ENCODE measurements at regions not wholly inside any gene's neighbourhood (a gene's known extent, or its start where the extent isn't known, plus 50 kb on each side); places are given as distances from the start of the nearest gene placed in this dataset.
A peak's percentile ranks its signal among the peaks of the same experiment; 100 is the strongest.
"Not testable (repeated sequence)": the region's sequence is repeated elsewhere in the genome, so short reads cannot be mapped to it uniquely, and the experiment has no call there.

- no peak for DNase-seq (ENCODE audit: low spot score)
These were observed 855.2 kb upstream of the ADGRL3 start for GRCh38 chr4:60344908-60345307.

- no peak for DNase-seq (ENCODE audit: low spot score)
These were observed 854.7 kb upstream of the ADGRL3 start for GRCh38 chr4:60345392-60345791.

GRCh38 chr4:60359746-60360367 is 840.3 kb upstream of the ADGRL3 start:
- no peak for DNase-seq (ENCODE audit: low spot score)

GRCh38 chr4:60365176-60365575 is 835.0 kb upstream of the ADGRL3 start:
- no peak for DNase-seq (ENCODE audit: low spot score)

GRCh38 chr4:60366661-60367060 is 833.5 kb upstream of the ADGRL3 start:
- no peak for DNase-seq (ENCODE audit: low spot score)

GRCh38 chr4:60368986-60369385 is 831.1 kb upstream of the ADGRL3 start:
- no peak for DNase-seq (ENCODE audit: low spot score)

- no peak for DNase-seq (ENCODE audit: low spot score)
These were observed 822.1 kb upstream of the ADGRL3 start for GRCh38 chr4:60378010-60378409.

GRCh38 chr4:60384516-60384915 is 815.6 kb upstream of the ADGRL3 start:
- peak; percentile 41 for DNase-seq (ENCODE audit: low spot score)

GRCh38 chr4:60389633-60390032 is 810.5 kb upstream of the ADGRL3 start:
- no peak for DNase-seq (ENCODE audit: low spot score)

- DNase-seq (ENCODE audit: low spot score), result no peak
These were observed 803.6 kb upstream of the ADGRL3 start for GRCh38 chr4:60396341-60397049.

GRCh38 chr4:60400593-60400992 is 799.5 kb upstream of the ADGRL3 start:
- no peak for DNase-seq (ENCODE audit: low spot score)

GRCh38 chr4:60404027-60404426 is 796.1 kb upstream of the ADGRL3 start:
- DNase-seq (ENCODE audit: low spot score), result no peak

- DNase-seq (ENCODE audit: low spot score), result no peak
These were observed 777.7 kb upstream of the ADGRL3 start for GRCh38 chr4:60422439-60422838.

GRCh38 chr4:60423573-60424184 is 776.4 kb upstream of the ADGRL3 start:
- not testable (repeated sequence) for DNase-seq (ENCODE audit: low spot score)

GRCh38 chr4:60432911-60433310 is 767.2 kb upstream of the ADGRL3 start:
- no peak for DNase-seq (ENCODE audit: low spot score)

- no peak for DNase-seq (ENCODE audit: low spot score)
These were observed 757.1 kb upstream of the ADGRL3 start for GRCh38 chr4:60443068-60443467.

- no peak for DNase-seq (ENCODE audit: low spot score)
These were observed 756.3 kb upstream of the ADGRL3 start for GRCh38 chr4:60443796-60444195.

- DNase-seq (ENCODE audit: low spot score), result no peak
These were observed 750.1 kb upstream of the ADGRL3 start for GRCh38 chr4:60450054-60450453.

- DNase-seq (ENCODE audit: low spot score), result no peak
These were observed 747.9 kb upstream of the ADGRL3 start for GRCh38 chr4:60452266-60452665.

- DNase-seq (ENCODE audit: low spot score), result no peak
These were observed 744.7 kb upstream of the ADGRL3 start for GRCh38 chr4:60455380-60455779.

- DNase-seq (ENCODE audit: low spot score), result no peak
These were observed 738.6 kb upstream of the ADGRL3 start for GRCh38 chr4:60461551-60461950.

GRCh38 chr4:60463857-60464502 is 736.1 kb upstream of the ADGRL3 start:
- no peak for DNase-seq (ENCODE audit: low spot score)

GRCh38 chr4:60482921-60483351 is 717.2 kb upstream of the ADGRL3 start:
- DNase-seq (ENCODE audit: low spot score), result no peak
